ENCODE measurements at regions not wholly inside any gene's neighbourhood (a gene's known extent, or its start where the extent isn't known, plus 50 kb on each side); places are given as distances from the start of the nearest gene placed in this dataset.
"Not testable (repeated sequence)": the region's sequence is repeated elsewhere in the genome, so short reads cannot be mapped to it uniquely, and the experiment has no call there.

GRCh38 chr4:151584101-151584500, 175.1 kb downstream of the FHIP1A start:
- TF ChIP-seq EGR1 (IDR thresholded peaks at IDR 0.05; ENCODE audit: low read depth in 2 of 2), result no peak
- H3K36me3 ChIP-seq (ENCODE audit: control insufficient read depth in 4 of 4, insufficient read depth in 3 of 4, low read depth in 1 of 4, low read length in 3 of 4), result no peaks in the 10 kb centered on the region
- no peak overlapping the region for H3K4me3 ChIP-seq (ENCODE audit: low read depth in 1 of 3, low read length in 3 of 3)
- H3K9me3 ChIP-seq (ENCODE audit: control insufficient read depth in 4 of 4, low read length in 3 of 4), result no peaks in the 10 kb centered on the region
- H3K27ac ChIP-seq (ENCODE audit: low read depth in 1 of 2, low read length in 2 of 2), result no peak overlapping the region
- H3K4me1 ChIP-seq (ENCODE audit: control insufficient read depth in 4 of 4, insufficient read depth in 4 of 4, low read length in 3 of 4), result no peaks in the 10 kb centered on the region
- no peaks in the 10 kb centered on the region for H3K27me3 ChIP-seq (ENCODE audit: control insufficient read depth in 4 of 4, insufficient read depth in 4 of 4, low read length in 3 of 4)
- no peak overlapping the region for H3K9ac ChIP-seq (ENCODE audit: low read depth in 1 of 2, low read length in 2 of 2)
- DNase-seq (ENCODE audit: low spot score), result no peak

GRCh38 chr4:151595629-151596028, 165.2 kb downstream of the GATB start:
- not testable (repeated sequence) for H3K36me3 ChIP-seq (ENCODE audit: control insufficient read depth in 4 of 4, insufficient read depth in 3 of 4, low read depth in 1 of 4, low read length in 3 of 4); H3K9me3 ChIP-seq (ENCODE audit: control insufficient read depth in 4 of 4, low read length in 3 of 4); H3K9ac ChIP-seq (ENCODE audit: low read depth in 1 of 2, low read length in 2 of 2); H3K4me3 ChIP-seq (ENCODE audit: low read depth in 1 of 3, low read length in 3 of 3); H3K4me1 ChIP-seq (ENCODE audit: control insufficient read depth in 4 of 4, insufficient read depth in 4 of 4, low read length in 3 of 4); DNase-seq (ENCODE audit: low spot score); H3K27ac ChIP-seq (ENCODE audit: low read depth in 1 of 2, low read length in 2 of 2); H3K27me3 ChIP-seq (ENCODE audit: control insufficient read depth in 4 of 4, insufficient read depth in 4 of 4, low read length in 3 of 4)
- WGBS, result 91% methylated on average over 1 of the region's 1 CpG

GRCh38 chr4:151597691-151598090, 163.1 kb downstream of the GATB start:
- not testable (repeated sequence) for H3K4me3 ChIP-seq (ENCODE audit: low read depth in 1 of 3, low read length in 3 of 3); H3K27ac ChIP-seq (ENCODE audit: low read depth in 1 of 2, low read length in 2 of 2); DNase-seq (ENCODE audit: low spot score); H3K36me3 ChIP-seq (ENCODE audit: control insufficient read depth in 4 of 4, insufficient read depth in 3 of 4, low read depth in 1 of 4, low read length in 3 of 4); H3K27me3 ChIP-seq (ENCODE audit: control insufficient read depth in 4 of 4, insufficient read depth in 4 of 4, low read length in 3 of 4); H3K9ac ChIP-seq (ENCODE audit: low read depth in 1 of 2, low read length in 2 of 2); H3K9me3 ChIP-seq (ENCODE audit: control insufficient read depth in 4 of 4, low read length in 3 of 4); H3K4me1 ChIP-seq (ENCODE audit: control insufficient read depth in 4 of 4, insufficient read depth in 4 of 4, low read length in 3 of 4)
- 88% methylated on average over 8 of the region's 8 CpGs for WGBS

- H3K27ac ChIP-seq (ENCODE audit: low read depth in 1 of 2, low read length in 2 of 2), result no peak overlapping the region
- WGBS, result 96% methylated on average over 2 of the region's 2 CpGs
- TF ChIP-seq JUND (IDR thresholded peaks at IDR 0.05), result no peak
- no peak for TF ChIP-seq CTCF (IDR thresholded peaks at IDR 0.05; ENCODE audit: low read depth, low read length, missing input control)
- TF ChIP-seq HNF4G (IDR thresholded peaks at IDR 0.05), result no peak
- TF ChIP-seq ATF3 (IDR thresholded peaks at IDR 0.05), result no peak
- TF ChIP-seq YY1 (IDR thresholded peaks at IDR 0.05), result no peak
- no peak for TF ChIP-seq MAX (IDR thresholded peaks at IDR 0.05)
- no peak for TF ChIP-seq FOXA2 (IDR thresholded peaks at IDR 0.05)
- TF ChIP-seq NR2F2 (IDR thresholded peaks at IDR 0.05), result no peak
- TF ChIP-seq ZBTB33 (IDR thresholded peaks at IDR 0.05), result no peak
- no peak for TF ChIP-seq EGR1 (IDR thresholded peaks at IDR 0.05; ENCODE audit: low read depth in 2 of 2)
- no peak for TF ChIP-seq TAF1 (conservative IDR thresholded peaks at IDR 0.05)
These were observed 160.9 kb downstream of the GATB start for GRCh38 chr4:151599863-151600262.

More at GRCh38 chr4:151599863-151600262, 160.9 kb downstream of the GATB start:
- Histone ChIP-seq H3K4me3 (ENCODE audit: low read depth in 1 of 3, low read length in 3 of 3) (no peak overlapping the region), H3K9ac (ENCODE audit: low read depth in 1 of 2, low read length in 2 of 2) (no peak overlapping the region), H3K9me3 (ENCODE audit: control insufficient read depth in 4 of 4, low read length in 3 of 4) (no peaks in the 10 kb centered on the region), H3K36me3 (ENCODE audit: control insufficient read depth in 4 of 4, insufficient read depth in 3 of 4, low read depth in 1 of 4, low read length in 3 of 4) (no peaks in the 10 kb centered on the region), H3K4me1 (ENCODE audit: control insufficient read depth in 4 of 4, insufficient read depth in 4 of 4, low read length in 3 of 4) (no peaks in the 10 kb centered on the region), H3K27me3 (ENCODE audit: control insufficient read depth in 4 of 4, insufficient read depth in 4 of 4, low read length in 3 of 4) (no peaks in the 10 kb centered on the region)
- DNase-seq (ENCODE audit: low spot score), result no peak
